Adrenal gland (tissue), 9 donors: ENCODE measurements at regions not wholly inside any gene's neighbourhood (a gene's known extent, or its start where the extent isn't known, plus 50 kb on each side); places are given as distances from the start of the nearest gene placed in this dataset.

Source experiments
- DNase-seq, 7 donors: peaks; one replicate each; pipeline ENCODE4 v3.0.0-alpha.2; 2019 to 2020
- H3K27ac ChIP-seq, 5 donors: fragments of 200-600 bp; sonication (generic) in 4 of 5; 1 replicate in 3 of 5; 2 replicates in 2 of 5; pipeline versions ENCODE4 v1.5.1 to v1.8.0; 2016 to 2020; ENCODE audit warnings: mild to moderate bottlenecking in 1 of 5
- H3K27me3 ChIP-seq: fragments of 200-600 bp; 2 replicates; pipeline ENCODE4 v1.8.0; 2021
- H3K36me3 ChIP-seq, 2 donors: fragments of 200-600 bp; replicated peaks in 1 of 2; 1 replicate in 1 of 2; 2 replicates in 1 of 2; pipeline versions ENCODE4 v1.5.1 to v1.8.0; 2018 to 2022
- H3K4me1 ChIP-seq, 2 donors: fragments of 200-600 bp; replicated peaks in 1 of 2; 1 replicate in 1 of 2; 2 replicates in 1 of 2; pipeline versions ENCODE4 v1.5.1 to v1.8.0; 2018 to 2021
- H3K4me3 ChIP-seq, 4 donors: fragments of 200-600 bp; sonication (generic) in 3 of 4; one replicate each; pipeline ENCODE4 v1.5.1; 2016 to 2018
- H3K9me3 ChIP-seq, 3 donors: fragments of 200-600 bp; sonication (generic) in 1 of 3; replicated peaks in 1 of 3; 1 replicate in 2 of 3; 2 replicates in 1 of 3; pipeline versions ENCODE4 v1.5.1 to v1.8.0; 2016 to 2021
- POLR2A ChIP-seq, 2 donors: fragments of 450-650 bp; IDR thresholded peaks; one replicate each; pipeline ENCODE4 v1.6.1; 2017; ENCODE audit warnings: antibody characterized with exemption in 2 of 2, mild to moderate bottlenecking in 2 of 2, moderate library complexity in 1 of 2
- WGBS, 4 donors: extraction: QIAGEN DNeasy Blood & Tissue Kit in 2 of 4; methylation state at CpG; one replicate each; pipeline versions ENCODE4 v1.1.5 to v1.1.7; 2013 to 2017; 5-methylcytosine and 5-hydroxymethylcytosine counted together
- intact Hi-C, 2 donors: fragments of 100-400 bp; cut with DNase I; formaldehyde crosslinking; loops; one replicate each; pipeline versions ENCODE4 v1.14.1 to v1.15.0; 2022 to 2023
- TF ChIP-seq, protein P1 (sequence below), 6 experiments: fragments of 450-650 bp in 4 of 6; fragments of 200-600 bp in 2 of 6; sonication (generic) in 1 of 6; IDR thresholded peaks; 1 replicate in 5 of 6; 2 replicates in 1 of 6; pipeline versions ENCODE4 v1.5.1 to v1.8.0; 2016 to 2021; ENCODE audit warnings: antibody characterized with exemption in 6 of 6, mild to moderate bottlenecking in 2 of 6, moderate library complexity in 1 of 6
- donor health status: healthy with polysubstance abuse.
- donor health status: Bipolar disorder and iron deficiency.
- donor health status: DM: yes; HTN: yes; CAD: no.
- donor health status: DM: no; HTN: no; CAD: no.
- donor health status: DM: no; HTN: no; CAD: no.

DNA sequence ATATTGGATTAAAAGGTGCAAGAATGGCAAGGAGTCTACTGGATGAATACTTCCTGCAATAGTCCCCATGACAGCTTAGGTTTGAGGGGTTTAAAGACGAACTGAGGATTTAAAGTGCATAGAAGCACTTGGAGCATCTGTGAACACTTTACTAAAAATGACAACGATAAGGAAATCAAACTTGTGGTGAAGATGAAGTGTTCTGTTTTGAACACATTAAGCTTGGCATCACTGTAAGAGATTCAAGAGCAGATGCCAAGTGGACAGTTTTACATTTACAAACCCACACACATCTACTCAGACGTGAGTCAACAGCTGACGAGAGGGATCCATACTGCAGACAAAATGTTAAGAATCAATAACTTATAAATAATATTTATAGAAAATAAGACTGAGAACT is 918.7 kb downstream of the CDH11 start:
- no peak overlapping the region for H3K4me3 ChIP-seq
- 76 to 82% (median 77%) methylated on average over 4 of the region's 4 CpGs for WGBS, 4 donors
- TF ChIP-seq POLR2A (IDR thresholded peaks at IDR 0.05) = no peak
- TF ChIP-seq, protein P1, sequence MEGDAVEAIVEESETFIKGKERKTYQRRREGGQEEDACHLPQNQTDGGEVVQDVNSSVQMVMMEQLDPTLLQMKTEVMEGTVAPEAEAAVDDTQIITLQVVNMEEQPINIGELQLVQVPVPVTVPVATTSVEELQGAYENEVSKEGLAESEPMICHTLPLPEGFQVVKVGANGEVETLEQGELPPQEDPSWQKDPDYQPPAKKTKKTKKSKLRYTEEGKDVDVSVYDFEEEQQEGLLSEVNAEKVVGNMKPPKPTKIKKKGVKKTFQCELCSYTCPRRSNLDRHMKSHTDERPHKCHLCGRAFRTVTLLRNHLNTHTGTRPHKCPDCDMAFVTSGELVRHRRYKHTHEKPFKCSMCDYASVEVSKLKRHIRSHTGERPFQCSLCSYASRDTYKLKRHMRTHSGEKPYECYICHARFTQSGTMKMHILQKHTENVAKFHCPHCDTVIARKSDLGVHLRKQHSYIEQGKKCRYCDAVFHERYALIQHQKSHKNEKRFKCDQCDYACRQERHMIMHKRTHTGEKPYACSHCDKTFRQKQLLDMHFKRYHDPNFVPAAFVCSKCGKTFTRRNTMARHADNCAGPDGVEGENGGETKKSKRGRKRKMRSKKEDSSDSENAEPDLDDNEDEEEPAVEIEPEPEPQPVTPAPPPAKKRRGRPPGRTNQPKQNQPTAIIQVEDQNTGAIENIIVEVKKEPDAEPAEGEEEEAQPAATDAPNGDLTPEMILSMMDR (IDR thresholded peaks at IDR 0.05) = no peak
- no peaks in the 10 kb centered on the region for H3K27me3 ChIP-seq
- intact Hi-C loops = no loop called here
- no peaks in the 10 kb centered on the region for H3K4me1 ChIP-seq
- DNase-seq = no peak
- no peak overlapping the region for H3K27ac ChIP-seq
- no peaks in the 10 kb centered on the region for H3K36me3 ChIP-seq
- no peaks in the 10 kb centered on the region for H3K9me3 ChIP-seq

DNA sequence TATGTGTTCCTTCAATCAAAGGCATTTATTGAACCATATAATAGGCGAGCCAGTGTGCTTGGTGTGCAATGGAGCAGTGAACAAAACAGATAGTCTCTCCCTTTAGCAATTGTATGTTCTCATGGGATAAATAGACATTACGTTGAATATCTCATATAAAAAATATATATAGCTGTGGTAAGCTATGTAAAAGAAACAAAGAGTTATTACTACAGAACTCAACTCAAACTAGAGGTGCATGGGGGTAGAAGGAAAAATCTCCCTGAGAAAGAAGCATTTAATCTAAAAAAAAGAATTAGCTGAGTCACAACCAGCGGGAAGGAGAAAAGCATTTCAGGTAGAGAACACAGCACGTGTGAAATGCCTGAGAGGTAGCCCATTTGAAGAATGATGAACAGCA is 919.3 kb downstream of the CDH11 start:
- DNase-seq = no peak
- 75 to 87% (median 83%) methylated on average over 4 of the region's 4 CpGs for WGBS, 4 donors
- H3K9me3 ChIP-seq = no peaks in the 10 kb centered on the region
- H3K27me3 ChIP-seq = no peaks in the 10 kb centered on the region
- H3K4me1 ChIP-seq = no peaks in the 10 kb centered on the region
- H3K27ac ChIP-seq = no peak overlapping the region
- no peak for TF ChIP-seq POLR2A (IDR thresholded peaks at IDR 0.05)
- TF ChIP-seq, protein P1 (IDR thresholded peaks at IDR 0.05) = no peak
- no peak overlapping the region for H3K4me3 ChIP-seq
- no peaks in the 10 kb centered on the region for H3K36me3 ChIP-seq
- intact Hi-C loops = no loop called here

DNA sequence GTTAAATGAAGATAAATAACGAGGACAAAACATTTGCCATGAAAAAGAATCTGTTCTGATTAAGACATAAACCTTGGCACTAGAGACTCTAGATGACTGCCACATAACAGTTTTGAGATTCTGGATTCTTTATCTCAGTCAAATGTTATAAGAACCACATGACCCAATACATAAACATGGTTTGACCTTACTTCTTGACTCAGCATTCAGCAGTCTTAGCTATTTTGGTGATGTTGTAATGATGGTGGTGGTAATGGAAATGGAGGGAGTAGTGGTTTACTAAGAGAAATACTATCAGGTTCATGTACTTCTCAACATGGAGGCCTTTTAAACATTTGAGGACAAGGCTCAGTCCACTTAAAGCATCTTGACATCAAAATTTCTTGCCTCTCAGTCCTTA is 925.4 kb downstream of the CDH11 start:
- no peak overlapping the region for H3K27ac ChIP-seq
- no peaks in the 10 kb centered on the region for H3K27me3 ChIP-seq
- TF ChIP-seq POLR2A (IDR thresholded peaks at IDR 0.05) = no peak
- TF ChIP-seq, protein P1 (IDR thresholded peaks at IDR 0.05) = no peak
- H3K4me1 ChIP-seq = no peaks in the 10 kb centered on the region
- intact Hi-C loops = no loop called here
- H3K9me3 ChIP-seq = no peaks in the 10 kb centered on the region
- WGBS, 4 donors = 36 to 71% (median 60%) methylated on average over 1 of the region's 1 CpG
- no peaks in the 10 kb centered on the region for H3K36me3 ChIP-seq
- DNase-seq = no peak
- H3K4me3 ChIP-seq = no peak overlapping the region

DNA sequence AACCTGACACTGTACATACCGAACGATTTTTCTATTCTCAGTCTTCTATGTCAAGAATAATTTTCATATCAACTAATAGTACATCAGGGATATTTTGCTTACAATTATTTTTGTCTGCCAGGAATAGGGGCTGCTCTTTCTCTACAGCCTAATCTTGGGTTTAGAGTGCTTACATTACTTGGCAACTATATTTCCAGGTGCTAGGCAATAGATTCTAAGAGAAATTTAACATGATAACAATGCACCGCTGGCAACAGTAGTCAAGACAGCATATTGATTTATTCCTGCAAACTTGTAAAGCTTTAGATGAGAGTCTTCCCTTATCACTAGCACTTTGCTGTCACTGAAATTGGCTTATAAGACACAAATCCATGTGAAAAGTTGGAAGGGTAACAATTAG is 935.9 kb downstream of the CDH11 start:
- H3K4me1 ChIP-seq = no peaks in the 10 kb centered on the region
- no peak for DNase-seq
- H3K4me3 ChIP-seq = no peak overlapping the region
- TF ChIP-seq, protein P1 (IDR thresholded peaks at IDR 0.05) = no peak
- no peak for TF ChIP-seq POLR2A (IDR thresholded peaks at IDR 0.05)
- 79 to 92% (median 80%) methylated on average over 3 of the region's 3 CpGs for WGBS, 4 donors
- H3K27ac ChIP-seq = no peak overlapping the region
- no peaks in the 10 kb centered on the region for H3K9me3 ChIP-seq
- H3K27me3 ChIP-seq = no peaks in the 10 kb centered on the region
- H3K36me3 ChIP-seq = no peaks in the 10 kb centered on the region
- intact Hi-C loops = no loop called here
